Uterus (tissue), 2 donors: ENCODE measurements at regions not wholly inside any gene's neighbourhood (a gene's known extent, or its start where the extent isn't known, plus 50 kb on each side); places are given as distances from the start of the nearest gene placed in this dataset.

Experiments used
- POLR2A ChIP-seq, 2 donors: fragments of 450-650 bp; IDR thresholded peaks; one replicate each; pipeline ENCODE4 v1.6.1; 2016; ENCODE audit warnings: antibody characterized with exemption in 2 of 2, mild to moderate bottlenecking in 1 of 2, moderate library complexity in 1 of 2
- TF ChIP-seq, protein P1 (sequence below), 4 experiments: fragments of 200-600 bp in 2 of 4; fragments of 450-650 bp in 2 of 4; sonication (generic) in 2 of 4; IDR thresholded peaks; one replicate each; pipeline ENCODE4 v1.5.1; 2016 to 2019; ENCODE audit warnings: antibody characterized with exemption in 4 of 4, mild to moderate bottlenecking in 2 of 4, moderate library complexity in 1 of 4

DNA sequence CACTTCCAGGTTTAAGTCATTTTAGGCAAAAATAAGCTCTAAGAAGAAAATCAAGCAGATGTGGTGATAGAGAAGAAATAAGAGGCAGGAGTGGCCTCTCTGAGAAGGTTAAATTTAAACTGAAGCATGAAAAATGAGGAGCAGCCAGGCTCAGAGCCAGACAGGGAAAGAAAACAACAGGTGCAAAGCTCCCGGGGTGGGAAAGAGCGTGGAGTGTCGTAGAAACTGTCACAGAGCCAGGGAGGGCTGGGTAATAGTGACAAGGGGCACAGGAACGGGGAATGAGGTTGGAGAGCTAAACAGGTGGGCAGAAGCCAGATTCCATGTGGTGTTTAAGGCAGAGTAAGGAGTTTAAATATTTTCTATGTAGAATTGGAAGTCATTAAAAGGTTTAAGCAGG is 132.1 kb upstream of the BLID start:
- TF ChIP-seq, protein P1, sequence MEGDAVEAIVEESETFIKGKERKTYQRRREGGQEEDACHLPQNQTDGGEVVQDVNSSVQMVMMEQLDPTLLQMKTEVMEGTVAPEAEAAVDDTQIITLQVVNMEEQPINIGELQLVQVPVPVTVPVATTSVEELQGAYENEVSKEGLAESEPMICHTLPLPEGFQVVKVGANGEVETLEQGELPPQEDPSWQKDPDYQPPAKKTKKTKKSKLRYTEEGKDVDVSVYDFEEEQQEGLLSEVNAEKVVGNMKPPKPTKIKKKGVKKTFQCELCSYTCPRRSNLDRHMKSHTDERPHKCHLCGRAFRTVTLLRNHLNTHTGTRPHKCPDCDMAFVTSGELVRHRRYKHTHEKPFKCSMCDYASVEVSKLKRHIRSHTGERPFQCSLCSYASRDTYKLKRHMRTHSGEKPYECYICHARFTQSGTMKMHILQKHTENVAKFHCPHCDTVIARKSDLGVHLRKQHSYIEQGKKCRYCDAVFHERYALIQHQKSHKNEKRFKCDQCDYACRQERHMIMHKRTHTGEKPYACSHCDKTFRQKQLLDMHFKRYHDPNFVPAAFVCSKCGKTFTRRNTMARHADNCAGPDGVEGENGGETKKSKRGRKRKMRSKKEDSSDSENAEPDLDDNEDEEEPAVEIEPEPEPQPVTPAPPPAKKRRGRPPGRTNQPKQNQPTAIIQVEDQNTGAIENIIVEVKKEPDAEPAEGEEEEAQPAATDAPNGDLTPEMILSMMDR (IDR thresholded peaks at IDR 0.05): no peak
- no peak for TF ChIP-seq POLR2A (IDR thresholded peaks at IDR 0.05)
